Right lung (tissue), 2 donors: ENCODE measurements at regions not wholly inside any gene's neighbourhood (a gene's known extent, or its start where the extent isn't known, plus 50 kb on each side); places are given as distances from the start of the nearest gene placed in this dataset.

Experiments
- DNase-seq, 2 donors: peaks; one replicate each; pipeline ENCODE4 v3.0.0-alpha.2; 2013

- no peak for DNase-seq
Measured at GRCh38 chr16:88284626-88285513, 97.9 kb upstream of the ZNF469 start.

GRCh38 chr16:88285514-88285822, 97.3 kb upstream of the ZNF469 start:
- no peak for DNase-seq

- no peak for DNase-seq
Measured at GRCh38 chr16:88286301-88286923, 96.3 kb upstream of the ZNF469 start.

- DNase-seq: no peak
Measured at GRCh38 chr16:88287219-88287618, 95.5 kb upstream of the ZNF469 start.

GRCh38 chr16:88288303-88288702, 94.5 kb upstream of the ZNF469 start:
- DNase-seq: no peak

- DNase-seq: no peak
Measured at GRCh38 chr16:88289001-88289400, 93.8 kb upstream of the ZNF469 start.

GRCh38 chr16:88289561-88289960, 93.2 kb upstream of the ZNF469 start:
- no peak for DNase-seq

- DNase-seq: no peak
Measured at GRCh38 chr16:88289968-88290401, 92.8 kb upstream of the ZNF469 start.

- no peak for DNase-seq
Measured at GRCh38 chr16:88290850-88291830, 91.6 kb upstream of the ZNF469 start.

GRCh38 chr16:88292007-88292970, 90.5 kb upstream of the ZNF469 start:
- DNase-seq: no peak

- DNase-seq: no peak
Measured at GRCh38 chr16:88293097-88293496, 89.7 kb upstream of the ZNF469 start.

GRCh38 chr16:88295671-88296436, 86.9 kb upstream of the ZNF469 start:
- no peak for DNase-seq

GRCh38 chr16:88296437-88297177, 86.2 kb upstream of the ZNF469 start:
- no peak for DNase-seq

GRCh38 chr16:88297178-88297720, 85.5 kb upstream of the ZNF469 start:
- no peak for DNase-seq

- no peak for DNase-seq
Measured at GRCh38 chr16:88298181-88298832, 84.5 kb upstream of the ZNF469 start.

GRCh38 chr16:88298833-88299745, 83.7 kb upstream of the ZNF469 start:
- DNase-seq: no peak

- DNase-seq: no peak
Measured at GRCh38 chr16:88299751-88300462, 82.9 kb upstream of the ZNF469 start.
